Liver (tissue), 7 donors: ENCODE measurements at regions not wholly inside any gene's neighbourhood (a gene's known extent, or its start where the extent isn't known, plus 50 kb on each side); places are given as distances from the start of the nearest gene placed in this dataset.

Source experiments
- DNase-seq: peaks from one replicate; pipeline ENCODE4 v3.0.0-alpha.2; 2017; ENCODE audit warnings: low spot score
- H3K27ac ChIP-seq, 2 donors: one replicate each; pipeline ENCODE4 v1.7.0; 2013; ENCODE audit warnings: inconsistent platforms in 2 of 2, low read length in 2 of 2, control low read depth in 1 of 2, low read depth in 1 of 2, mild to moderate bottlenecking in 1 of 2
- H3K27me3 ChIP-seq, 4 donors: one replicate each; pipeline versions ENCODE4 v1.6.1 to v1.7.0; 2013; ENCODE audit warnings: low read length in 3 of 4, inconsistent platforms in 1 of 4, mild to moderate bottlenecking in 1 of 4, moderate library complexity in 1 of 4; ENCODE audit not compliant: control insufficient read depth in 4 of 4, insufficient read depth in 4 of 4
- H3K36me3 ChIP-seq, 4 donors: one replicate each; pipeline versions ENCODE4 v1.6.1 to v1.7.0; 2013; ENCODE audit warnings: low read length in 3 of 4, mild to moderate bottlenecking in 3 of 4, low read depth in 1 of 4, moderate library complexity in 1 of 4; ENCODE audit not compliant: control insufficient read depth in 4 of 4, insufficient read depth in 3 of 4
- H3K4me1 ChIP-seq, 4 donors: one replicate each; pipeline versions ENCODE4 v1.6.1 to v1.7.0; 2013; ENCODE audit warnings: low read length in 3 of 4, mild to moderate bottlenecking in 3 of 4, moderate library complexity in 1 of 4; ENCODE audit not compliant: control insufficient read depth in 4 of 4, insufficient read depth in 4 of 4
- H3K4me3 ChIP-seq, 3 donors: one replicate each; pipeline versions ENCODE4 v1.6.1 to v1.7.0; 2013; ENCODE audit warnings: low read length in 3 of 3, control low read depth in 1 of 3, low read depth in 1 of 3, mild to moderate bottlenecking in 1 of 3
- H3K9ac ChIP-seq, 2 donors: one replicate each; pipeline ENCODE4 v1.7.0; 2013; ENCODE audit warnings: low read length in 2 of 2, mild to moderate bottlenecking in 2 of 2, moderate library complexity in 2 of 2, control low read depth in 1 of 2, low read depth in 1 of 2
- H3K9me3 ChIP-seq, 4 donors: one replicate each; pipeline versions ENCODE4 v1.6.1 to v1.7.0; 2013; ENCODE audit warnings: low read length in 3 of 4; ENCODE audit not compliant: control insufficient read depth in 4 of 4
- FOXA1 ChIP-seq: IDR thresholded peaks from 2 replicates; pipeline ENCODE4 v1.6.1; 2016; ENCODE audit warnings: antibody characterized with exemption
- FOXA2 ChIP-seq: IDR thresholded peaks from 2 replicates; pipeline ENCODE4 v1.6.1; 2016; ENCODE audit warnings: antibody characterized with exemption
- JUND ChIP-seq, 2 donors: IDR thresholded peaks; 2 replicates each; pipeline ENCODE4 v1.6.1; 2016; ENCODE audit warnings: antibody characterized with exemption in 2 of 2
- NR2F2 ChIP-seq: IDR thresholded peaks from 2 replicates; pipeline ENCODE4 v1.6.1; 2016; ENCODE audit warnings: antibody characterized with exemption
- RAD21 ChIP-seq, 2 donors: IDR thresholded peaks; 2 replicates each; pipeline ENCODE4 v1.6.1; 2016; ENCODE audit warnings: antibody characterized with exemption in 2 of 2, mild to moderate bottlenecking in 2 of 2
- RXRA ChIP-seq, 2 donors: IDR thresholded peaks; 2 replicates each; pipeline ENCODE4 v1.6.1; 2017 to 2018; ENCODE audit warnings: antibody characterized with exemption in 2 of 2, mild to moderate bottlenecking in 1 of 2
- SP1 ChIP-seq: IDR thresholded peaks from 2 replicates; pipeline ENCODE4 v1.6.1; 2018; ENCODE audit warnings: antibody characterized with exemption, mild to moderate bottlenecking
- YY1 ChIP-seq: IDR thresholded peaks from 2 replicates; pipeline ENCODE4 v1.6.1; 2016; ENCODE audit warnings: antibody characterized with exemption, mild to moderate bottlenecking
- WGBS: extraction: QIAGEN DNeasy Blood & Tissue Kit; methylation state at CpG from one replicate; pipeline ENCODE4 v1.1.7; 2013; 5-methylcytosine and 5-hydroxymethylcytosine counted together
- TF ChIP-seq, protein P1 (sequence below): IDR thresholded peaks from 2 replicates; pipeline ENCODE4 v1.6.1; 2016; ENCODE audit warnings: antibody characterized with exemption
- TF ChIP-seq, protein P2 (sequence below): IDR thresholded peaks from 2 replicates; pipeline ENCODE4 v1.6.1; 2016; ENCODE audit warnings: antibody characterized with exemption, mild to moderate bottlenecking
- donor health status: healthy.
- donor health status: healthy.
- donor health status: healthy.
- donor health status: healthy.

DNA sequence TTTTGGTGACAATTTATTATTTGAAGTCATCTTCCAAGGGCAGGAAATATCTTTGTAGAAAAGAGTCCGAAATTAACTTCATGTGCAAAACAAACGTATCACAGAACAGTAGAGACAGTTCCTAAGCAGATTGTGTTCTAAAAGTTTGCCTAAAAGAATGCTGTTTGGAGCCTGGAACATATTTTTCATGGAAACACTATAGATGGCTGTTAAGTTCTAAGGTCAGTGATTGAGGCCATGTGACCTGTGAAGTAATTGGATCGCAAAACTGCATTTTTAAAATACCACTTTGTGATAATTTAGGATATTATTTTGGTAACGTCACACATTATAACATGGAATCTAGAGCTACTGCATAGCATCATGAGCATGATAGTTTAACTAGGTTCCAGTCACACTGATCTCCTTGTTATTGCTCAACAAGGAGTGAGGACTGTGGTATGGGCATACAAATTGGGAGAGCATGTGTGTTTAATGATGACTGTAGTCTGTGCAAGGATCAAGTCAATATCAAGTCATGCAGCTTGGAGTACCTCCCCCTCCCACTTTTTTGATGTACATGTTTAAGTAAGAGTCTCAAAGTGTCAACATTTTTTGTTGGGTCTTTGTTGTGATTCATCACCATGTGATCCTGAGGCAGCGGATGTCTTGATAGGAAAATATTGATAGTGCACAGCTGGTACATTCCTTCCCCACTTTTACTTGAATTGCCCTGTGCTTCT, 609.3 kb upstream of the CITED2 start:
- Histone ChIP-seq H3K36me3 (no peaks in the 10 kb centered on the region), H3K4me3 (no peak overlapping the region), H3K27ac (no peak overlapping the region), H3K9ac (no peak overlapping the region), H3K9me3 (no peaks in the 10 kb centered on the region), H3K27me3 (no peaks in the 10 kb centered on the region), H3K4me1 (peaks cover 0 to 2% (median 1%) of the 10 kb centered on the region in 4 donors)
- WGBS = 86% methylated on average over 5 of the region's 5 CpGs
- DNase-seq = no peak
- TF ChIP-seq, protein P1, sequence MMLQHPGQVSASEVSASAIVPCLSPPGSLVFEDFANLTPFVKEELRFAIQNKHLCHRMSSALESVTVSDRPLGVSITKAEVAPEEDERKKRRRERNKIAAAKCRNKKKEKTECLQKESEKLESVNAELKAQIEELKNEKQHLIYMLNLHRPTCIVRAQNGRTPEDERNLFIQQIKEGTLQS = no peak
- TF ChIP-seq FOXA2 = no peak
- peak; percentile 30 to 36 for TF ChIP-seq RXRA (IDR thresholded peaks at IDR 0.05)
- peak; percentile 37 for TF ChIP-seq SP1
- peak; percentile 34 to 36 for TF ChIP-seq RAD21 (IDR thresholded peaks at IDR 0.05)
- TF ChIP-seq NR2F2 = peak; percentile 96

DNA sequence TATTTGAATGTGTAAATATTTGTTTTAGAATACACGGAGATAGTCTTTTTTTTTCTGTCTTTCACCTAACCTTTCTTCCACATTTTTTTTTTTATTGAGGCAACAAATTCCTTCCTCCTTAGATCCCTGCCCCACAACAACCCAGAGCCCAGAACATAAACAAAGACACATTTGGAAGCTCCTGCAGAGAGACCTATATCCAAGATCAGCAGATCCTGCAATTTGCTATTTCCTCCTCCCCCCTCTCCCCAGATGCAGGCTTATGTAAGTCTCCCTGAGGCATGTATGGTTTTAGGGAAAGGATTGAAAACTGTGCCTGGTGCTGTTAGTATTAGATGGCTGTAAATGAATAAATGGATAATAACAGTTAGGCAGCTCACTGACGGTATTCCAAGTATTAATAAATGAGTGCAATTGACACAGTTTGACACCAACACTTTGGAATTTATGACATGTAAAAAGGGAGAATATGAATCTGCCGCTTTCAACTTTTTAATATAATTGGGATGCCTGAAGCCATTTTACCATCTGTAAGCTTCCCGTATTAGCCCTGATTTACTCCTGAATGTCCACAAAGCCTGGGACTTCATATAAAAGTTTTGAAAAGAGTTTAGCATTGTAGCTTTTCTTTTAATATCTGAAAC, 608.3 kb upstream of the CITED2 start:
- Histone ChIP-seq H3K27me3 (no peaks in the 10 kb centered on the region), H3K9me3 (no peaks in the 10 kb centered on the region), H3K9ac (no peak overlapping the region), H3K4me1 (peaks cover 0 to 2% (median 1%) of the 10 kb centered on the region in 4 donors), H3K36me3 (no peaks in the 10 kb centered on the region), H3K27ac (no peak overlapping the region), H3K4me3 (no peak overlapping the region)
- TF ChIP-seq JUND (IDR thresholded peaks at IDR 0.05) = no peak
- WGBS = 63% methylated on average over 4 of the region's 4 CpGs
- DNase-seq = no peak

DNA sequence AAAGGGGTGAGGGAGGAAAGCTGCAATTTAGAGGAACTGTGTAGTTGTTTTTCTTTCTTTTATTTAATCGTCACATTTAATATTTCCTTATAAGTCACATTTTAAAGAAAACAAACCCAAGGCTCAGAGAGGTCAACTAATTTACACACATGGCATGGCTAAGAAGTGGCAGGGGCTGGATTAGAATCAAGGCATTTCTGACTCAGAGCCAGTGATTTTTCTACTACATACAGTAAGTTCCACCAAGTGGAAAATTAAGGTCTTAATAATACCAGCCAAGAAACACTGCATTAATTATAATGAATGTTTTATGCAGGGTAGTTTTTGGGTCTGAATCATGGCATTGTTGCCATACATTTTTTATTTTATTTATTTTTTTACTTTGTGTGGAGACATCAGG, 607.7 kb upstream of the CITED2 start:
- DNase-seq = no peak
- Histone ChIP-seq H3K4me1 (peaks cover 0 to 2% (median 1%) of the 10 kb centered on the region in 4 donors), H3K9ac (no peak overlapping the region), H3K36me3 (no peaks in the 10 kb centered on the region), H3K9me3 (no peaks in the 10 kb centered on the region), H3K4me3 (no peak overlapping the region), H3K27me3 (no peaks in the 10 kb centered on the region), H3K27ac (no peak overlapping the region)
- TF ChIP-seq YY1 (no peak), SP1 (no peak), RAD21 (IDR thresholded peaks at IDR 0.05) (no peak), FOXA1 (no peak)
- TF ChIP-seq, protein P2, sequence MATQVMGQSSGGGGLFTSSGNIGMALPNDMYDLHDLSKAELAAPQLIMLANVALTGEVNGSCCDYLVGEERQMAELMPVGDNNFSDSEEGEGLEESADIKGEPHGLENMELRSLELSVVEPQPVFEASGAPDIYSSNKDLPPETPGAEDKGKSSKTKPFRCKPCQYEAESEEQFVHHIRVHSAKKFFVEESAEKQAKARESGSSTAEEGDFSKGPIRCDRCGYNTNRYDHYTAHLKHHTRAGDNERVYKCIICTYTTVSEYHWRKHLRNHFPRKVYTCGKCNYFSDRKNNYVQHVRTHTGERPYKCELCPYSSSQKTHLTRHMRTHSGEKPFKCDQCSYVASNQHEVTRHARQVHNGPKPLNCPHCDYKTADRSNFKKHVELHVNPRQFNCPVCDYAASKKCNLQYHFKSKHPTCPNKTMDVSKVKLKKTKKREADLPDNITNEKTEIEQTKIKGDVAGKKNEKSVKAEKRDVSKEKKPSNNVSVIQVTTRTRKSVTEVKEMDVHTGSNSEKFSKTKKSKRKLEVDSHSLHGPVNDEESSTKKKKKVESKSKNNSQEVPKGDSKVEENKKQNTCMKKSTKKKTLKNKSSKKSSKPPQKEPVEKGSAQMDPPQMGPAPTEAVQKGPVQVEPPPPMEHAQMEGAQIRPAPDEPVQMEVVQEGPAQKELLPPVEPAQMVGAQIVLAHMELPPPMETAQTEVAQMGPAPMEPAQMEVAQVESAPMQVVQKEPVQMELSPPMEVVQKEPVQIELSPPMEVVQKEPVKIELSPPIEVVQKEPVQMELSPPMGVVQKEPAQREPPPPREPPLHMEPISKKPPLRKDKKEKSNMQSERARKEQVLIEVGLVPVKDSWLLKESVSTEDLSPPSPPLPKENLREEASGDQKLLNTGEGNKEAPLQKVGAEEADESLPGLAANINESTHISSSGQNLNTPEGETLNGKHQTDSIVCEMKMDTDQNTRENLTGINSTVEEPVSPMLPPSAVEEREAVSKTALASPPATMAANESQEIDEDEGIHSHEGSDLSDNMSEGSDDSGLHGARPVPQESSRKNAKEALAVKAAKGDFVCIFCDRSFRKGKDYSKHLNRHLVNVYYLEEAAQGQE = no peak
- 29% methylated on average over 1 of the region's 1 CpG for WGBS
